Prostate gland (tissue), 2 donors: ENCODE measurements at regions not wholly inside any gene's neighbourhood (a gene's known extent, or its start where the extent isn't known, plus 50 kb on each side); places are given as distances from the start of the nearest gene placed in this dataset.

Experiments used
- CTCF ChIP-seq, 4 experiments: fragments of 200-600 bp in 2 of 4; fragments of 450-650 bp in 2 of 4; sonication (generic) in 2 of 4; IDR thresholded peaks; 1 replicate in 3 of 4; 2 replicates in 1 of 4; pipeline ENCODE4 v1.5.1; 2016 to 2019; ENCODE audit warnings: antibody characterized with exemption in 4 of 4, mild to moderate bottlenecking in 2 of 4, moderate library complexity in 2 of 4
- POLR2A ChIP-seq: fragments of 450-650 bp; IDR thresholded peaks from one replicate; pipeline ENCODE4 v1.6.1; 2016; ENCODE audit warnings: antibody characterized with exemption, mild to moderate bottlenecking
- POLR2AphosphoS5 ChIP-seq: sonication (generic); formaldehyde crosslinking; IDR thresholded peaks from one replicate; pipeline ENCODE4 v1.6.1; 2017; ENCODE audit warnings: antibody characterized with exemption

GRCh38 chr10:27341001-27341400 lies 100.4 kb upstream of the ACBD5 start:
- no peak for TF ChIP-seq CTCF (IDR thresholded peaks at IDR 0.05)
- TF ChIP-seq POLR2AphosphoS5 = no peak
- TF ChIP-seq POLR2A = no peak
